Islet of Langerhans (tissue), 1 donor: ENCODE measurements at regions not wholly inside any gene's neighbourhood (a gene's known extent, or its start where the extent isn't known, plus 50 kb on each side); places are given as distances from the start of the nearest gene placed in this dataset.
"Not testable (repeated sequence)": the region's sequence is repeated elsewhere in the genome, so short reads cannot be mapped to it uniquely, and the experiment has no call there.

Experiments
- FAIRE-seq: peaks from one replicate; lab custom pipeline; 2011; peaks lifted over from hg19 to GRCh38; lab: Jason Lieb, UNC

DNA sequence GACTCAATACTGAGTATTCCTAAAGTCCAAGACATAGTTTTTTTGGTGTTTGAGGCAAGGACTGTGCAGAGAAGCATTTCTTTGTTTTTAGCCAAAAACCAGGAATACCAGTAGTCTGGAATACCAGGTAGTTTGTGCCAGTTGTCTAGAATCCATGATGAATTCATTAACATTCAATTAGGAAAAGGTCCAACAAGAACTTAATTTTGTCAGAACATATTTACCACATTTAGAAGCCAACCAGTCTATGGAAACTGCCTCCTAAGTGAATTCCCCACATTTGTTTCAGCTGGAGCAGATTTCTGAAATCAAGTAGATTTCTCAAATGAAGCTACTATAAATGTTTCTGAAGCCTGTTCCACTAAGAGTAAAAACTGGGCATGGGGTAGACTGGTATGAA lies 1584.8 kb upstream of the ADGRL3 start:
- no peak for FAIRE-seq

GRCh38 chr4:59629348-59629747 lies 1570.8 kb upstream of the ADGRL3 start:
- FAIRE-seq: no peak

GRCh38 chr4:59630235-59630634 lies 1569.9 kb upstream of the ADGRL3 start:
- no peak for FAIRE-seq

DNA sequence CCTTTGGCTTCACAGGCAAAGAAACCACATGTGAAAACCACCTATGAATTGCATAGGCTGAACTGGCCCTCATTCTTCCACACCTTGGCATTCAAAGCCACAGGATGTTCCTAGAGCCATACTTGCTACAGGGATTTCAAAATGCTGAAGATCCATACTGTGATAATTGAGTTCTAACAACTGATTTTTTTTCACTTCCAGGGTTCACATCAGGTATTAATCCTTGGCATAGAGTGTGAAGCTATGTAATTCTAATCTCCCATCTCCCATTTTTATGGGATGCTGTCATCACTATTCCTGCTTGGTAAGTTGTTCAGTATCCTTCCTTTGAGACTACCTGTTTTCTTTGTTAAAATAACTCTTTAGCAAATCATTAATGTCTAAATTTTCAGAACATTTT lies 1569.2 kb upstream of the ADGRL3 start:
- FAIRE-seq: no peak

DNA sequence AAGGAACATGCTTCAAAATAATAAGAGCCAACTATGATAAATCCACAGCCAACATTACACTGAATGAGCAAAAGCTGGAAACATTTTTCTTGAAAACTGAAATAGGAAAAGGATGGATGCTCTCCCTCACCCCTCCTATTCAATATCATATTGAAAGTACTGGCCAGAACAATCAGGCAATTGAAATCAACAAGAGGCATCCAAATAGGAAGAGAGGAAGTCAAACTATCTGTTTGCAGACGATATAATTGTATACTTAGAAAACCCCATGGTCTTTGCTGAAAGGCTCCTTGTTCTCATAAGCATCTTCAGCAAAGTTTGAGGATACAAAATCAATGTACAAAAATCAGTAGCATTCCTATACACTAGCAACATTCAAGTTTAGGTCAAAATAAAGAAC lies 1562.5 kb upstream of the ADGRL3 start:
- FAIRE-seq: no peak

DNA sequence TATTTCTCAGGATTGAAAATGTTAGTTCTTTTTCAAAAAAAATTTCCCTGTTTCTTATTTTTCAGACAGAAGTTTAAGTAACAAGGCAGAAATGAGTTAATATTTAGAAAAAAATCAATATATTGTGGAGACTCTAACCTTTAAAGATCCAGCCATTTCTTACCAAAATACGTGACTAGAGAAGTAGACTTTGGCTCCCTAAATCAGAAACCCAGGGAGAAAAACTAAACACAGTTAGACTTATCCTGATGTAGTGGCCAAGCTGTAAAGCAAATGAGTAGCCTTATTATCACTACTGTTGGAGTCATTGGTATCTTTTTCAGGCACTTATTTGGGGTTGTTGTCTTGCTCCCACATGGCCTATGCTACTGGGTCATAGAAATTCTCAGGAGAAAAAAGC lies 1556.4 kb upstream of the ADGRL3 start:
- no peak for FAIRE-seq

DNA sequence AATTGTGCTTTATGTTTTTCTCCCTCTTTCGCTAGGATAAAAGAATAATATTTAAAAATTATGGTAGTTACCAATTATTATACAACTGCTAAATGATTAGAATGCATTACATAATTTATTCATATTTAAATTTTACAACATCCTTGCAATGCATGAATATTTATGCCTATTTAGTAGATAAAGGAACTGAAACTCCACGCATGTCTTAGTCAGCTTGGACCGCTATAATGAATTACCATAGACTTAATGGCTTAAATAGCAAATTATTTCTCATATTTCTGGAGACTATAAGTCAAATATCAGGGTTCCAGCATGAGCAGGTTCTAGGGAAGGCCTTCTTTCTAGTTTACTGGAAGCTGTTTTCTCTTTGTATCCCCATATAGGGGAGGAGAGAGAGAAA lies 1555.4 kb upstream of the ADGRL3 start:
- no peak for FAIRE-seq

DNA sequence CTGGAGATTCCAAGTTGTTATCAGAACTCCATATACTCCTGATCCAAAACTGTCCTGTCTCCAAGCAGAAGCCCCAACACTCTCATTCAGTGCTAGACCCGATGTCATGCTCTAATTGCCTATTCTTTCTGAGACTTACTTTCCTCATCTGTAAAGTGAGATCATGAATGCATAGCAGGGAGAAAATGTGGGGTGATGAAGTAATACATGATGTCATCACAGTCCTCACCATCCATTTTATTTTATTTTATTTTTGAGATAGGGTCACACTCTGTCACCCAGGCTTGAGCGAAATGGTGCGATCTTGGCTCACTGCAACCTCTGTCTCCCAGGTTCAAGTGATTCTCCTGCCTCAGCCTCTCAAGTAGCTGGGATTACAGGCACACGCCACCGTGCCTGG lies 1554.0 kb upstream of the ADGRL3 start:
- FAIRE-seq: no peak

DNA sequence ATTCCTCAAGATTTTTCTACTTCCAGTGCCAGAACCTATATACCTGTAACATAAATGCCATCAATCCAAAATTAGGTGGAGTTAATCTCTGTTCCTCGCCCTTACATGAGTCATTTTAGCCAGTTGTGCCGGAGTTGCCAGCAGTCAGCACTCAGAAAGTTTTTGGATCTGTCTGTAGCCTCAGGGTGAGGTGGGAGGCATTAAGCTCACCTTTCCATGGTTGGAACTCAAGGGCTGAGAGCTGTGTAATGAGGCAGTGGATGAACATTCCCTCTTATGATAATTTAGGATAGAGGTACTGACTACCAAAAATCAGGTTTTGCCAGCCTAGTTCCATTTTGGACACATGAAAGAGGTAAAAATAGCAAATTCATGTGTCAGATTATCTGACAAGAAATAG lies 1553.1 kb upstream of the ADGRL3 start:
- FAIRE-seq: no peak

- no peak for FAIRE-seq
These were observed 1552.6 kb upstream of the ADGRL3 start for GRCh38 chr4:59647500-59647899.

- FAIRE-seq: no peak
These were observed 1549.3 kb upstream of the ADGRL3 start for GRCh38 chr4:59650861-59651260.

- no peak for FAIRE-seq
These were observed 1544.1 kb upstream of the ADGRL3 start for GRCh38 chr4:59655996-59656395.

DNA sequence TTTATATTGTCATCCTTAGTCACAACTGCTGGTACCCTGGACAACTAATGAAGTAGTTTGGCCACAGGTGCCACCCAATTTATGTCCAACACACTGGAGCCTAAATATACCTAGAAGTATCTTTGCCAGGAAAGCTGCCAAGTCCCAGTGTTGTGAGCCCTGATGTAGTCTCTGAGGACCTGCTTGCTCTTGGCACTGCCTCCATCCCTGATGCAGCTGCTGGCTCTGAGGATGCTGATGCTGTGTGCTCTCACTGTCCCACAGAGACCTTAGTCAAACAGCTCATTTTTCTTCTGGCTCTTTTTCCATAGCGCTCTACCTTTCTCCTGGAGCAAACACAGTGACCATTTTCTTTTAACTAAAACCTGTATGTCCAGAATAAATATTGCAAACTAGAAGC lies 1535.4 kb upstream of the ADGRL3 start:
- FAIRE-seq: no peak

DNA sequence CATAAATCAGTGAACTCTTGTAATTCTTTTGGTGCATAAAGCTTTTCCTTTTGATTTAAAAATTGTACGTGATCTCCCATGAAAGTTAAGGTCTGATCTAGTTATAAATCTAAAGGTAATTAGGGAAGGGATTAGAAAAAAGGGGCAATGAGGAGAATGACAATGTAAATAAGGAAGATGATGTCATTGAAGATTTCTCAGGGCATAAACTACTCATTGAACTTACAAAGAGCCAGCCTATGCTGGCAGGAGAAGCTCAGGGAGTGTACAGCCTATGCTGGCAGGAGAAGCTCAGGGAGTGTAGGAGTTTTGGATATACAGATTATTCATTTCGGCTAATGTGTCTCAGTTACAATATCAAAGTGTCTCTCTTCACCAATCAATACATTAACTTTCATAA lies 1533.5 kb upstream of the ADGRL3 start:
- no peak for FAIRE-seq

GRCh38 chr4:59671037-59671436 lies 1529.1 kb upstream of the ADGRL3 start:
- no peak for FAIRE-seq

- no peak for FAIRE-seq
These were observed 1523.7 kb upstream of the ADGRL3 start for GRCh38 chr4:59676389-59676788.

DNA sequence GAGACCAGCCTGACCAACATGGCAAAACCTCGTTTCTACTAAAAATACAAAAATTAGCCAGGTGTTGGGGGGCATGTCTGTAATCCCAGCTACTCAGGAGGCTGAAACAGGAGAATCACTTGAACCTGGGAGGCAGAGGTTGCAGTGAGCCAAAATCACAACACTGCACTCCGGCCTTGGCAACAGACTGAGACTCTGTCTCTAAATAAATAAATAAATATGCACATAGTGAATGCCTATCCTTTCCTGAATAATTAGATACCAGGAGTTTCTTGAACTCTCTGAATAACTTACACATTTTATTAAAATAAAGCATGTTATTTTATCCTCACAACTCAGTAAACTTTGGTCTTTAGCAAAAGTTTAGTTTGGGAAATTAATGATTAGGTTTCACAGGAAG lies 1523.1 kb upstream of the ADGRL3 start:
- FAIRE-seq: not testable (repeated sequence)

GRCh38 chr4:59685626-59686025 lies 1514.5 kb upstream of the ADGRL3 start:
- no peak for FAIRE-seq

- FAIRE-seq: no peak
These were observed 1511.0 kb upstream of the ADGRL3 start for GRCh38 chr4:59689149-59689548.

GRCh38 chr4:59695355-59696053 lies 1504.6 kb upstream of the ADGRL3 start:
- no peak for FAIRE-seq

- no peak for FAIRE-seq
These were observed 1502.1 kb upstream of the ADGRL3 start for GRCh38 chr4:59698041-59698440.

- no peak for FAIRE-seq
These were observed 1499.5 kb upstream of the ADGRL3 start for GRCh38 chr4:59700651-59701050.

GRCh38 chr4:59704616-59705015 lies 1495.5 kb upstream of the ADGRL3 start:
- FAIRE-seq: no peak

DNA sequence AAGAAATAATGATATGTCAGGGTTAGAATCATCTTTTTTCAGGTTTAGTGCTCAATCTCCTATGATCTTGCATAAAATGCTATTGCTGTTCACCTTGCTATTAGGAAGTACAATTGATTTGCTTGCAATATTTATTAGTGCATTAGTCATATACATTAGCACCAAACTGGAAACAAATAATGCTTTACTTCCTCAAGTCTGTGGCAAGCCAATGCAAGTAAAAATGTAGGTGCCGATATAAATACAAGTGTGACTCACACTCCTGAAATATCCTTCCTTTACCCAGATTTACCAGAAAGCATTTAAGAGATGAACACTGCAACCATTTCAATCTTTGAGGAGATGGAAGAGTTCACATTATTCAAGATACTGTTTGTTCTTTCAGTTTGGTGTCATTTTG lies 1487.7 kb upstream of the ADGRL3 start:
- no peak for FAIRE-seq

DNA sequence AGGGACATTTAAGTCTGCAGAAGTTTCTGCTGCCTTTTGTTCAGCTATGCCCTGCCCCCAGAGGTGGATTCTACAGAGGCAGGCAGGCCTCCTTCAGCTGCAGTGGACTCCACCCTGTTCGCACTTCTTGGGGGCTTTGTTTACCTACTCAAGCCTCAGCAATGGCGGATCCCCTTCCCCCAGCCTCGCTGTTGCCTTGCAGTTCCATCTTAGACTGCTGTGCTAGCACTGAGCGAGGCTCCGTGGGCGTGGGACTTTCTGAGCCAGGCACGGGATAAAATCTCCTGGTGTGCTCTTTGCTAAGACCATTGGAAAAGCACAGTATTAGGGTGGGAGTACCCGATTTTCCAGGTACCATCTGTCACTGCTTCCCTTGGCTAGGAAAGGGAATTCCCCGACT lies 1475.8 kb upstream of the ADGRL3 start:
- FAIRE-seq: not testable (repeated sequence)
